Tibial artery (tissue), 4 donors: ENCODE measurements at regions not wholly inside any gene's neighbourhood (a gene's known extent, or its start where the extent isn't known, plus 50 kb on each side); places are given as distances from the start of the nearest gene placed in this dataset.

ENCODE experiments used
- DNase-seq, 2 donors: peaks; one replicate each; pipeline ENCODE4 v3.0.0-alpha.2; 2019
- H3K27ac ChIP-seq, 2 donors: fragments of 200-600 bp; sonication (generic) in 1 of 2; 1 replicate in 1 of 2; 2 replicates in 1 of 2; pipeline ENCODE4 v1.5.1; 2018 to 2019; ENCODE audit warnings: mild to moderate bottlenecking in 1 of 2
- H3K27me3 ChIP-seq, 2 donors: fragments of 200-600 bp; sonication (generic) in 1 of 2; one replicate each; pipeline versions ENCODE4 v1.5.1 to v1.6.0; 2016 to 2019
- H3K36me3 ChIP-seq, 3 donors: fragments of 200-600 bp; sonication (generic) in 2 of 3; one replicate each; pipeline ENCODE4 v1.5.1; 2016 to 2019; ENCODE audit warnings: mild to moderate bottlenecking in 2 of 3
- H3K4me1 ChIP-seq, 4 donors: fragments of 200-600 bp; sonication (generic) in 2 of 4; 1 replicate in 3 of 4; 2 replicates in 1 of 4; pipeline ENCODE4 v1.5.1; 2016 to 2019
- H3K4me3 ChIP-seq, 2 donors: fragments of 200-600 bp; sonication (generic) in 1 of 2; 1 replicate in 1 of 2; 2 replicates in 1 of 2; pipeline ENCODE4 v1.5.1; 2018 to 2019; ENCODE audit warnings: mild to moderate bottlenecking in 2 of 2
- H3K9me3 ChIP-seq, 3 donors: fragments of 200-600 bp; sonication (generic) in 1 of 3; one replicate each; pipeline ENCODE4 v1.5.1; 2016 to 2019
- intact Hi-C: fragments of 100-400 bp; cut with DNase I; formaldehyde crosslinking; loops from one replicate; pipeline ENCODE4 v1.15.0; 2023; ENCODE audit warnings: low total_unique reads
- TF ChIP-seq, protein P1 (sequence below), 2 experiments: fragments of 200-600 bp in 1 of 2; fragments of 450-650 bp in 1 of 2; IDR thresholded peaks; one replicate each; pipeline ENCODE4 v1.5.1; 2017 to 2019; ENCODE audit warnings: antibody characterized with exemption in 2 of 2, mild to moderate bottlenecking in 1 of 2, moderate library complexity in 1 of 2

DNA sequence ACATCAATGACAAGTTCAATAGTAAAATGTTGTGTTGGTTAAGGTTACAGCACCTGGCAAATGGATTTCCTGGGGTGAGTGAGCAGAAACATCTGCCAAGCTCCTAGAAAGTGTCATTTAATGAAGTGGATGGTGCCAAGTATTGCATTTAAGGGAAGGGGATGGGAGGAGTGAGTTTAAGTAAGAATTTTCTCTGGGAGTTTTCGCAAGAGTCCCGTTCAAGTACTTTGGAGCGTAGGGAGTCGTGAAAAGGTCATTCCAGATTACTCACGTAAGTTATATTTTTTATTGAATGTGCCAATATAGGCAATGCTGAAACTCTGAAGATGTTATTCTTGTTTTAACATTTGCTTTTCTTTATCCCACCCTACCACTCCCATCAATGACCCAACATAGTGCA is 117.4 kb upstream of the RAB3GAP2 start:
- Histone ChIP-seq H3K27ac (no peak overlapping the region), H3K36me3 (no peaks in the 10 kb centered on the region), H3K27me3 (no peaks in the 10 kb centered on the region), H3K4me3 (no peak overlapping the region), H3K9me3 (peaks cover 0 to 5% (median 0%) of the 10 kb centered on the region in 3 donors), H3K4me1 (no peaks in the 10 kb centered on the region)
- intact Hi-C loops, result no loop called here
- TF ChIP-seq, protein P1, sequence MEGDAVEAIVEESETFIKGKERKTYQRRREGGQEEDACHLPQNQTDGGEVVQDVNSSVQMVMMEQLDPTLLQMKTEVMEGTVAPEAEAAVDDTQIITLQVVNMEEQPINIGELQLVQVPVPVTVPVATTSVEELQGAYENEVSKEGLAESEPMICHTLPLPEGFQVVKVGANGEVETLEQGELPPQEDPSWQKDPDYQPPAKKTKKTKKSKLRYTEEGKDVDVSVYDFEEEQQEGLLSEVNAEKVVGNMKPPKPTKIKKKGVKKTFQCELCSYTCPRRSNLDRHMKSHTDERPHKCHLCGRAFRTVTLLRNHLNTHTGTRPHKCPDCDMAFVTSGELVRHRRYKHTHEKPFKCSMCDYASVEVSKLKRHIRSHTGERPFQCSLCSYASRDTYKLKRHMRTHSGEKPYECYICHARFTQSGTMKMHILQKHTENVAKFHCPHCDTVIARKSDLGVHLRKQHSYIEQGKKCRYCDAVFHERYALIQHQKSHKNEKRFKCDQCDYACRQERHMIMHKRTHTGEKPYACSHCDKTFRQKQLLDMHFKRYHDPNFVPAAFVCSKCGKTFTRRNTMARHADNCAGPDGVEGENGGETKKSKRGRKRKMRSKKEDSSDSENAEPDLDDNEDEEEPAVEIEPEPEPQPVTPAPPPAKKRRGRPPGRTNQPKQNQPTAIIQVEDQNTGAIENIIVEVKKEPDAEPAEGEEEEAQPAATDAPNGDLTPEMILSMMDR (IDR thresholded peaks at IDR 0.05), result no peak
- DNase-seq, result no peak

DNA sequence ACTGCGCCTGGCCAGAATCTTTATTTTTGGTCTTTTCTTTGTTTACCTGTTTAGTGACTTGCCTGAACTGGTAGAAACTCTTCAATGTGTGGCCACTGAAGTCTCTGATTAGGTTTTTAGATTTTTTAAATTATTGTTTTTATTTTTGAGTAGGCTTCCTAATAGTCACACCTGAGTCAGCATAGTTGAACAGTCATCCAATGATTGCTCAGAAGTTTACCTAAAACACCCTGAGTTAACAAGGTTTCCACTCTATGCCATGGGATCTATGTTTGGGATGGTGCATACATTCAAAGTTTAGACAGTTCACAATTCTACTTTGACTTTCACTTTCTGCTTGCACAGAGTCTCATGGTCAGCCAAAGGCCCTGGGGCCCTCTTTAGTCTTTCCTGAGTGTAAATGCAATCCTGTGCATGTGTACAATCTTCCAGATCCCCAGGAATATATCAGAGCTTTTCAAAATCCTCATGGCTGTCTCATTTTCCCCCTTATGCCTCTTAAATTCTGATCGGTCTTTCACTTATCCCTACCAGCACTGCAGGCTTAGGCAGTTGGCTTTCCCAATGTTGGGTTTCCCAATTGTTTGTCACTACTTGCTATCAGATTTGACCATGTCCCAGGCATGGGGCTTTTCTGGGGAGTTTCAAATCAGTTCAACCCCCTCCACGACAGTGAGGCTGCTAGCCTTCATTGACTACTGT is 114.4 kb upstream of the RAB3GAP2 start:
- Histone ChIP-seq H3K36me3 (no peaks in the 10 kb centered on the region), H3K4me1 (no peaks in the 10 kb centered on the region), H3K27me3 (no peaks in the 10 kb centered on the region), H3K9me3 (peaks cover 0 to 5% (median 0%) of the 10 kb centered on the region in 3 donors), H3K4me3 (no peak overlapping the region), H3K27ac (no peak overlapping the region)
- TF ChIP-seq, protein P1 (IDR thresholded peaks at IDR 0.05), result no peak
- DNase-seq, result no peak
- intact Hi-C loops, result no loop called here

DNA sequence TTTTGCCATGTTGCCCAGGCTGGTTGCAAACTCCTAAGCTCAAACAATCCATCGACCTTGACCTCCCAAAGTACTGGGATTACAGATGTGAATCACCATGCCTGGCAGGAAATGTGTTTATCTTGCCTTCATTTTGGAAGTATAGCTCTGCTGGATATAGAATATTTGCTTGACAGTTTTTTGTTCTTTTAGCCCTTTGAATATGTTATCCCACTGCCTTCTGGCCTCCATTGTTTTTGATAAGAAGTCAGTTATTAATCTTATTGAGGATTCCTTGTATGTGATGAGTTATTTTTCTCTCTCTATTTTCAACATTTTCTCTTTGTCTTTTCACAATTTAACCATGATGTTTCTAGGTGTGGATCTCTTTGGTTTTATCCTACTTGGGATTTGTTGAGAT is 112.9 kb upstream of the RAB3GAP2 start:
- Histone ChIP-seq H3K27me3 (no peaks in the 10 kb centered on the region), H3K4me3 (no peak overlapping the region), H3K9me3 (peaks cover 0 to 5% (median 0%) of the 10 kb centered on the region in 3 donors), H3K36me3 (no peaks in the 10 kb centered on the region), H3K27ac (no peak overlapping the region), H3K4me1 (no peaks in the 10 kb centered on the region)
- no peak for DNase-seq
- TF ChIP-seq, protein P1 (IDR thresholded peaks at IDR 0.05), result no peak
- intact Hi-C loops, result no loop called here

DNA sequence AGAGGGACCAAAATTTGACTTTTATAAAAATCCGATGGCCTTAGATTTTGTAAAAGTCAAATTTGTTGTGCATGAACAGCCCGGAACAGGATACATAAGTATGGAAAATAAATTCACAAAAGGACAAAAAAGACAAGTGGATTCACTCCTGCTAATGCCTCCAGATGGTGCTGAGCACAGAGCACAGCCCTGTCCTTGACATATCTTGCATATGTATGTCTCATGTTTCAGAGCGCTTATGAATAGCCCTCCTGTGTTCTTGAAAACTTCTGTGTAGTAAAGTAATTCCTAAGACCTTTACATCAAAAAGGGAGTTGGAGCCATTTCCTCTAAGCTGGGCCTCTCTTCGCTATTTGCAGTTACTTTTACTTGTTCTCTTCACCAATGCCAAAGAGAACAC is 110.7 kb upstream of the RAB3GAP2 start:
- intact Hi-C loops, result no loop called here
- H3K27me3 ChIP-seq, result no peaks in the 10 kb centered on the region
- H3K4me3 ChIP-seq, result no peak overlapping the region
- no peak overlapping the region for H3K27ac ChIP-seq
- peaks cover 0 to 5% (median 0%) of the 10 kb centered on the region in 3 donors for H3K9me3 ChIP-seq
- no peaks in the 10 kb centered on the region for H3K4me1 ChIP-seq
- no peak for DNase-seq
- TF ChIP-seq, protein P1 (IDR thresholded peaks at IDR 0.05), result no peak
- no peaks in the 10 kb centered on the region for H3K36me3 ChIP-seq

DNA sequence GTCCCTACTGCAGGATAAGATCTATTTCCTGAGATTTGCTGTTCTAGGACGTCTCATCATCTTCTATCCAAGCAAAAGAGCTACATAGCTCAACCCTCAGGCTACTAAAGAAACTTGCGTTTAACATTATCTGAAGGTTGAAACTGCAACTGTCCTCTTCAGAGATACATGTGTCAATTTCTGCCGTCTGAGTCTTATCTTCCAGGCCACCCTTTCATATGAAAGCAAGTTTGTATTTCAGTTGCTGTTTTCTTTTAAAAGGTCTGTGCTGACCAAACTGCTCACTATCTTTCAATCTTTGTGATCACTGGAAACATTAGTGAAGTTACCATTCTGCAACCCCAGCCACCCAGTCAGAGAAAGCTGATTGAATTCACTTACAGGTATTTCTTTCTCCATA is 108.6 kb upstream of the RAB3GAP2 start:
- no peak overlapping the region for H3K4me3 ChIP-seq
- H3K27me3 ChIP-seq, result no peaks in the 10 kb centered on the region
- peaks cover 0 to 5% (median 0%) of the 10 kb centered on the region in 3 donors for H3K9me3 ChIP-seq
- no peak overlapping the region for H3K27ac ChIP-seq
- H3K36me3 ChIP-seq, result no peaks in the 10 kb centered on the region
- DNase-seq, result no peak
- H3K4me1 ChIP-seq, result no peaks in the 10 kb centered on the region
- TF ChIP-seq, protein P1 (IDR thresholded peaks at IDR 0.05), result no peak
- intact Hi-C loops, result no loop called here
